ENCODE measurements at regions not wholly inside any gene's neighbourhood (a gene's known extent, or its start where the extent isn't known, plus 50 kb on each side); places are given as distances from the start of the nearest gene placed in this dataset.

GRCh38 chr15:97177151-97177577 is 783.3 kb upstream of the ARRDC4 start:
- TF ChIP-seq CTCF (IDR thresholded peaks at IDR 0.05) (no peak), NFYB (CRISPR knock-in tag; conservative IDR thresholded peaks at IDR 0.05; ENCODE audit: low read depth) (no peak), ZNF263 (CRISPR knock-in tag; IDR thresholded peaks at IDR 0.05; ENCODE audit: low read depth) (no peak), MLX (CRISPR knock-in tag; IDR thresholded peaks at IDR 0.05) (no peak), MAX (CRISPR knock-in tag; IDR thresholded peaks at IDR 0.05) (no peak)

Data from WTC11 (cell line).